ENCODE measurements at regions not wholly inside any gene's neighbourhood (a gene's known extent, or its start where the extent isn't known, plus 50 kb on each side); places are given as distances from the start of the nearest gene placed in this dataset.

DNA sequence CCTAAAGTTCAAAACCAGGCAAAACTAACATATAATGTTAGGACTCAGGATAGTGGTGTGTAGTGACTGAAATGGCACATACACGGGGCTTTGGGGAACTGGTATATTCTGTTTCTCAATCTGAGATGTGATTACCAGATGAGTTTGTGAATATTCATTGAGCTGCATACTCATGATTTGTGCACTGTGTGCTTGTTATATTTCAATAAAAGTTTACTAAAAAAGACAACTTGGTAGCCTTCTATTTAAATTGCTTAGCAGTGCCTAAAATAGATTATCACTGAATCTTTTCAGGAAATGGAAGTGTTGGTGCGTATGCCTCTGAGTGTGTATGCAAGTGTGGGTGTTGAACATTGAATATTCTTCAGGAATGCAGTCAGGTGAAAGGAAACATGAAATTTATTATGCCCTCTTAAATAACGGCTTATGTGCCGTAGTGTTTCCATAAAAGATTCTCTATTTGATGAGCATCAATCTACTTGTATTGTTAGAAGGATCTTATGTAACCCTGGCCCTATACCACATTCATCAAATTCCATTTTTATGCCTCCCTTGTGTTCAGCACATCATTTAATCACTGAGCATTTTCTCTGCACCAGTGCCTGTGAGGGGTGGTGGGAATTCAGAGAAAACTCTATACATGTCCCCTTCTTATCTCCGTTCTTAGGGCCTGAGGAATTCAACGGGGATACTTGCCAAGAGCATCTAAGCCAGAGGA is 82.6 kb upstream of the AUTS2 start:
- TF ChIP-seq EZH2 (IDR thresholded peaks at IDR 0.05; ENCODE audit: borderline replicate concordance, low read depth, low read length, poor library complexity, severe bottlenecking): no peak
- TF ChIP-seq, protein P1, sequence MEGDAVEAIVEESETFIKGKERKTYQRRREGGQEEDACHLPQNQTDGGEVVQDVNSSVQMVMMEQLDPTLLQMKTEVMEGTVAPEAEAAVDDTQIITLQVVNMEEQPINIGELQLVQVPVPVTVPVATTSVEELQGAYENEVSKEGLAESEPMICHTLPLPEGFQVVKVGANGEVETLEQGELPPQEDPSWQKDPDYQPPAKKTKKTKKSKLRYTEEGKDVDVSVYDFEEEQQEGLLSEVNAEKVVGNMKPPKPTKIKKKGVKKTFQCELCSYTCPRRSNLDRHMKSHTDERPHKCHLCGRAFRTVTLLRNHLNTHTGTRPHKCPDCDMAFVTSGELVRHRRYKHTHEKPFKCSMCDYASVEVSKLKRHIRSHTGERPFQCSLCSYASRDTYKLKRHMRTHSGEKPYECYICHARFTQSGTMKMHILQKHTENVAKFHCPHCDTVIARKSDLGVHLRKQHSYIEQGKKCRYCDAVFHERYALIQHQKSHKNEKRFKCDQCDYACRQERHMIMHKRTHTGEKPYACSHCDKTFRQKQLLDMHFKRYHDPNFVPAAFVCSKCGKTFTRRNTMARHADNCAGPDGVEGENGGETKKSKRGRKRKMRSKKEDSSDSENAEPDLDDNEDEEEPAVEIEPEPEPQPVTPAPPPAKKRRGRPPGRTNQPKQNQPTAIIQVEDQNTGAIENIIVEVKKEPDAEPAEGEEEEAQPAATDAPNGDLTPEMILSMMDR (conservative IDR thresholded peaks at IDR 0.05; ENCODE audit: low read depth, low read length): no peak

Measured in A673 (cell line).